ENCODE measurements at regions not wholly inside any gene's neighbourhood (a gene's known extent, or its start where the extent isn't known, plus 50 kb on each side); places are given as distances from the start of the nearest gene placed in this dataset.

- DNase-seq (ENCODE audit: low spot score) = no peak
- TF ChIP-seq CTCF (IDR thresholded peaks at IDR 0.05; ENCODE audit: extremely low read depth, insufficient read depth, missing control alignments) = no peak
- in situ Hi-C loops (cut with MboI; ENCODE audit: low pct_unique_long_range_greater_than_20kb, low sequenced_read_pairs, unreplicated experiment) = no loop called here
These were observed 102.7 kb downstream of the RNASET2 start for GRCh38 chr6:166853371-166854325.

GRCh38 chr6:166852451-166852975 is 103.8 kb downstream of the RNASET2 start:
- DNase-seq (ENCODE audit: low spot score) = no peak
- in situ Hi-C loops (cut with MboI; ENCODE audit: low pct_unique_long_range_greater_than_20kb, low sequenced_read_pairs, unreplicated experiment) = no loop called here
- TF ChIP-seq CTCF (IDR thresholded peaks at IDR 0.05; ENCODE audit: extremely low read depth, insufficient read depth, missing control alignments) = peak; percentile 16

GRCh38 chr6:166851911-166852310 is 104.4 kb downstream of the RNASET2 start:
- TF ChIP-seq CTCF (IDR thresholded peaks at IDR 0.05; ENCODE audit: extremely low read depth, insufficient read depth, missing control alignments) = no peak
- no peak for DNase-seq (ENCODE audit: low spot score)
- in situ Hi-C loops (cut with MboI; ENCODE audit: low pct_unique_long_range_greater_than_20kb, low sequenced_read_pairs, unreplicated experiment) = no loop called here

- in situ Hi-C loops (cut with MboI; ENCODE audit: low pct_unique_long_range_greater_than_20kb, low sequenced_read_pairs, unreplicated experiment) = no loop called here
- no peak for DNase-seq (ENCODE audit: low spot score)
- no peak for TF ChIP-seq CTCF (IDR thresholded peaks at IDR 0.05; ENCODE audit: extremely low read depth, insufficient read depth, missing control alignments)
These were observed 104.9 kb downstream of the RNASET2 start for GRCh38 chr6:166851426-166851825.

- in situ Hi-C loops (cut with MboI; ENCODE audit: low pct_unique_long_range_greater_than_20kb, low sequenced_read_pairs, unreplicated experiment) = no loop called here
- TF ChIP-seq CTCF (IDR thresholded peaks at IDR 0.05; ENCODE audit: extremely low read depth, insufficient read depth, missing control alignments) = no peak
- DNase-seq (ENCODE audit: low spot score) = no peak
These were observed 105.7 kb downstream of the RNASET2 start for GRCh38 chr6:166850677-166851076.

- DNase-seq (ENCODE audit: low spot score) = no peak
- in situ Hi-C loops (cut with MboI; ENCODE audit: low pct_unique_long_range_greater_than_20kb, low sequenced_read_pairs, unreplicated experiment) = no loop called here
- TF ChIP-seq CTCF (IDR thresholded peaks at IDR 0.05; ENCODE audit: extremely low read depth, insufficient read depth, missing control alignments) = no peak
These were observed 106.6 kb downstream of the RNASET2 start for GRCh38 chr6:166849749-166850183.

Measured in GM13977 (cell line).